Activated CD8-positive, alpha-beta memory T cell treated with anti-CD3 and anti-CD28 coated beads, Interleukin-2, amount 50 U/mL, for 4 hours (primary cell): ENCODE measurements at regions not wholly inside any gene's neighbourhood (a gene's known extent, or its start where the extent isn't known, plus 50 kb on each side); places are given as distances from the start of the nearest gene placed in this dataset.

Experiments used
- DNase-seq: peaks from one replicate; pipeline ENCODE4 v3.0.0-alpha.2; 2020

- DNase-seq, result peak; percentile 4
Observed at GRCh38 chr21:9188322-9188721, 1333.1 kb upstream of the TPTE start.
